GM18499 (cell line): ENCODE measurements at regions not wholly inside any gene's neighbourhood (a gene's known extent, or its start where the extent isn't known, plus 50 kb on each side); places are given as distances from the start of the nearest gene placed in this dataset.

ENCODE experiments used
- ATAC-seq: cut with Tn5 transposase; IDR thresholded peaks from one replicate; pipeline ENCODE4 v1.9.1; 2021; ENCODE audit warnings: moderate number of reproducible peaks; ENCODE audit not compliant: insufficient read depth, unreplicated experiment

DNA sequence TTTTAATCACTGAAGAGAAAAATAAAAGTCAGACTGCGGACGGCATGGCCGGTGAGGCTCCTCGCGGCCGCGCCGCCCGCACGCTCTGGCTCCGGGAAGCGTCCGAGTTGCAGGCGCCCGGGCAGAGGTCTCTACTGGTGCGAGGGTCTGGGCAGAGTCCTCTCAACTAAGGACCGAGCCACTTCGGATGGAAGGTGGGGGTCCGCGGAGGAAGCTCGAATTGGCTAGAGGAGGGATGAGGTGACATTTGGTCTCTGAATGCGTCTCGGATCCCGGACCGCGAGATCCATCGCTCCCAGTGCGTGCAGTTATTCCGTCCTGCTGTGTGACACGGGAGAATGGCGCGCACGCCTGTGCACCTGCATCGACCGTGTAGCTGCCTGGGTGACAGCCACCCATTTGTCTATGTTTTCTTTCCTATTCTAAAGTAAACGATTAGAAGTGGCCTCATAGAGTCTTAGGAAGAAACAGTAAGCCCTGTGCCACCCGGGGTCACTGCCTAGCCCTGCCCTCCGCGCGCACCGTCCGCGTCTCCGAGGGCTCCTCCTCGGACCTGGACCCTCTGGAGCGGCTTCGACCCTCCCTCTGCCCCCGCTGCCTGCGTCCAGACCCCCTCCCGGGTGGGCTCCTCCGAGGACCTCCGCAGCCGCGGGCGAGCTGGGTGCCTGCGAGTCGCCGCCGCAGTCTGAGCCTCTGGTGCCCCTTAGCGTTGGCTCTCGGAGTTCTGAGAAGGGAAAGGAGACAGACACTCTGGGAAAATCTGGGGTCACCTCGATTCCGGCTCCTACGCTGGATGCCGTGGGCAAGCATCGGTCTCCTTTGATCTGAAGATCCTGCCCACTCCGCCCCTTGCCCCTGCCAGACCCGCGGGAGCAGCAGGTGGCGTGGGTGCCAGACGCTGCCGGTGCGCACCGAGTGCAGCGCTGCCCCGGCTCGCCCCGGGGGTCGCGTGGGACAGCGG is 347.4 kb downstream of the LIG4 start:
- ATAC-seq = no peak

DNA sequence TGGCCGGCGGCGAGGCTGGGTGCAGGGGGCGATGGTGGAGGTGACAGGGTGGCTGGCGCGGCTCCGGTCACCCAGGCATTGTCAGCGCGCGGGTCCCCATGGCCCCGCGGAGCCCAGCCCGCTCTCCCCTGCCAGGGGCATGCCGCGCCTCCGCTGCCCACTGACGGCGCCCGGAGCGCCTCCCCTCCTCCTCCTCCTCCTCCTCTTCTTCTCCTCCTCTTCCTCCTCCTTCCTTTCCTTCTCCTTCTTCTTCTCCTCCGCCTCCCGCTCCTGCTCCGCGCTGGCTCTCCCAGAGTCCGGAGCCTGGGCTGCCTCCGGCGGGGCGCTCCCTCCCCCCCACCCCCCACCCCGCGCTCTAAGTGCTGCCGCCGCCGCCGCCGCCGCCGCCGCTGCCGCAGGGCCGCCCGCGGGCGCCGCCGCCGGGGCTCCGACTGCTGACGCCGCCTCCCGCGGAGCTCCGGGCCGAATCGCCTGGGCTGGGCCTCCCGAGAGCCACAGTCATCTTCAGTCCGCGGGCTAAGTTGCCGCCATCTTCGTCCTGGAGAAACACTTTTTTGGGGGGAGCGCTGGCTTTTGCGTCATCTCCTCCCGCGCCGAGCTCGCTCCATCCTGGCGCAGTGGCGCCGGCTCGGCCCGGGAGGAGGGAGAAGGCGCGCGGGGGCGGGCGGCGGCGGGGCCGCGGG is 348.3 kb downstream of the LIG4 start:
- ATAC-seq = no peak

DNA sequence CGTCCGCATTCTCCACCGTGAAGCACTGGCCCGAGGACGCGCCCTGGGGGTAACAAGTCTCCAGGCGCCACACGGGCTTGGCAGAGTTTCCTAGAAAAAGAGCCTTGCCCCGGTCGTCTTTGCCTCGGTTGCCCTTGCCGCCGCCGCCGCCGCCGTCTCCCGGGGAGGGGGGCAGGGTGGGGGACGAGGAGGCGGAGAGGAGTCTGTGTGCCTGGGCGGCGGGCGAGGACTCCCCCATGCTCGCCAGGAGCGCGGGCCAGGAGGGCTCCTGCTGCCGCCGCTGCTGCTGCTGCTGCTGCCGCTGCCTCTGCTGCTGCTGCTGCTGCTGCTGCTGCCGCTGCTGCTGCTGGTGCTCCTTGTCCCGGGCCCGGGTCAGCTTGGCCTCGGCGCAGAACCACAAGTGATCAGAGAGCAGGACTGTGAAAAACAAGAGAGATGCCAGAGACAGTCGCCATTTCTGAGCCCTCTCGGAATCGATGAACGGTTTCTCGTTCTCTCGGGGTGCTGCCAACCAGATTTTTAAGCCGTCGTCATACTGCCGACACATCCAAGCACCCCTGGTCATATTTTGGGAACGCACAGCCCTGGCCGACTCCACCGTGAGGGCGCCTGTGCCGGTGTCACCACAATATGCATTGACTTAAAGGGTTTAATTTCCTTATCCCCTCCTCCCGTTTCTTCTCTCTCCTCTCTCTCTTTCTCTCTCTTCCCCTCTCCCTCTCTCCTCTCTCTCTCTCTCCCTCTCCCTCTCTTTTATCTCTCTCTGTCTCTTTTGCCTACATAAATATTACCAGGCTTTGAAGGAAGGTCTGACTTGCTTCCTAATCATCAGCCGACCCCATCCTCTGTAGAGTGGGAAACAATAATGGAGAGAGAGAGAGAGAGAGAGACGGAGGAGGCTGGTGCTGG is 349.1 kb downstream of the LIG4 start:
- ATAC-seq = no peak

DNA sequence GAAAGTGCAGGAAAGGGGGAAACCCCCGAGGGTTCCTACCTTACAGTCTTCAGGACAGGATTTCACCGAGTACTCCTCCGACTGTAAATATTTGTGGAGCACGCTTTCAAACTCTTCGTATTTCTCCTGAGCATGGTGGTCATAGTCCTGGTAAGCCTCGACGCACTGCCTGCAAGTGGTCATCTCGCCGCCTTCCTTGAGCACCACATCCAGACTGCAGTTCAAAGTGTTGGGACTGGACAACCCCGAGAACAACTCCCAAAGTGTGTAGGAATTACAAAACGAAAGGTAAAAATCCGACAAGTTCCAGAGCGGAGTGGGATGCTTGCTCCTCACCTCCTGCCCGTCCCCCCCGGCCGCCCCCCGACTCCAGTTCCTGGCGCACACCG is 349.7 kb downstream of the LIG4 start:
- no peak for ATAC-seq

DNA sequence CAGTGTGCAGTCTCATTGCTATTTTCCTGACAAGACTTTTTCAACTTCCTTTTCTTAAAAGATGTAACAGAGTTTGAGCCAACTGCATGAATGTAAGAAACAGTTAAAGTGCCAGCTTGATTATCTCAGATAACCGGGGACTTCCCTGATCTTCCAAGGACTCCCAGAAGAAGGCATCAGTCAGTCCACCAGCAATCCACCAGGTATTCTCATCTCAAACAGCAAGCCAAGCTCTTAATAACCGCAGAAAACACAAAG is 350.1 kb downstream of the LIG4 start:
- no peak for ATAC-seq

DNA sequence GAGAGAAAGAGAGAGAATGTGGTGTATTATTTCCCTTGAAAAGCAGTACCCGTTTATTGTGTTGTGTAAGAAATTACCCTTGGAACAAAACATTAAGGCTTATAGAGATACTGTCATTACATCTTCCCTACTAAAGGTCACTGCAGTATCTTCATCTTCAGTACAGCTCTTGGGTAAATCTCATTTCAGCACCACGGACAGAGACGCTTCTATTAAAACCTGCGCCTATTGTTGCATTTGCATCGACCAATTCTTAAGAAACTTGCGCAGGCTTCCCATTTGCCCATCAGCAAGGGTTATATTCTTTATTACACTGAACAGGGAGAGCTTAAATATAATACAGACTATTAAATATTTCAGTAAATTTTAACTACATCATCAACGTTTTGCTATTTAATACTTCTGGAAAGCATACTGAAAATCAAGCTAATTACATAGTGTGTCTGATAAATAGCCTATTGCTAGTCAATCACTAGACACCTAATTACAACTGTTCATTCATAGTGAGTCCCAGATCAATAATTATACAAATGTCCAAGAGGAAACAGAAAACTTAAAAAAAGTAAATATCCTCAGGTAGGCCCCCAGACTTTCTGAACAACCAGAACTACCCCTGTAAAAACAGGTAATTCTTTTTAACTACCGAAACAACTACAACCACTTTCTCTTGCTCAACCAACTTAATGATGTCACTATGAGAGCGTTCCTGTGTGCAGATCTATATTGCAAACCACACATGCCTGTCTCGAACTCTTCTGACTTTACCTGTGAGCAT is 350.6 kb downstream of the LIG4 start:
- no peak for ATAC-seq

DNA sequence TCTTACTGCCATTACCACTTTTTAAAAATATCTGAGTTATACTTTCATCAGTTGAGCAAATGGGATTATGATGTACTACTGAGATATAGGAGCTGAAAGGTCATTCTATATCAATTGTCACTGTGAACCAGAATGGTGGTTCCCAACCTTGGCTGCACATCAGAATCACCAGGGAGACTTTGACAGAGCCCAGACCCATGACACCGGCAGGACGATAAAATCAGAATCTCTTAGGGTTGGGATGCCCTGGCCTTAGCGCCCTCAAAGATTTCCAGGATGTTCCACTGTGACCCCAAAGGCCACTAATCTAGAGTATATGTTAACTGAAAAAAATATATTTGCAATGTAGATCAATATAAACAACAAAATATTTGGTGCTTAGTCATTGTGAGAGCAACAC is 355.1 kb downstream of the LIG4 start:
- no peak for ATAC-seq

DNA sequence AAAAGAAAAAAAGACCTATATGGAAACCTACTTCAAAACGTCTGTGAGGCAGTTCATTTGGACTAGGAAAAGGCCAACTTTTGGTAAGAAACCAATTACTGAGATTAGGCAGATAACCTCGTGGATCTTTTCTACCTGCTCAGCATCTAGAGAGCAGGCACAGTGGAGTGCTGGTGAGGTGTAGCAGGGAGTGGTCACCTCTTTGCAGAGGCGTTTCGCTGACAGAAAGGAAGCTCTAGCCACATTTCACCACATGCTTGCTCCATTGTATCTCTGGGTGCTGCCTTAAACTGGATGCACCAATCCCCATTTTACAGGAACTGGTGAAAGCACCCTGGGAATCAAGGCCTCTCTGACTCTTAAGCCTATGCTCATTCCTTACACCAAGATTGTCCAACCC is 360.5 kb downstream of the LIG4 start:
- ATAC-seq = no peak

DNA sequence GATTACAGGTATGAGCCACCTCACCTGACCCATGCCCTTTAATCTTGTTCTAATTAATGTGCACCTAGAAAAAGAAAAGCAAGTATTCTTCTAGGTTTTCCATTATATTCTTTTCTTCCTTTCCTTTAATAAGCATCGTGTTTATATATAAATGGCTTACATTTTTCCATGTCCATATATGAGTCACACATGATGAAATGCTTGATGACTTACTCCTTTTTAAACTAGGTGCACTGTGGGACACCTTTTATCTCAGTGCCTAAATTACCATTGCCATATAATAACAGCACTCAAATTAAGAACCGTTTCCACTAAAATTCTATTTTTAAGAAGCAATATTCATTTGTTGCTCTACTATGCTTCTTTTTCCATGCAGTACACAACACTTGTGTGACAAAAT is 363.3 kb downstream of the LIG4 start:
- ATAC-seq = no peak

DNA sequence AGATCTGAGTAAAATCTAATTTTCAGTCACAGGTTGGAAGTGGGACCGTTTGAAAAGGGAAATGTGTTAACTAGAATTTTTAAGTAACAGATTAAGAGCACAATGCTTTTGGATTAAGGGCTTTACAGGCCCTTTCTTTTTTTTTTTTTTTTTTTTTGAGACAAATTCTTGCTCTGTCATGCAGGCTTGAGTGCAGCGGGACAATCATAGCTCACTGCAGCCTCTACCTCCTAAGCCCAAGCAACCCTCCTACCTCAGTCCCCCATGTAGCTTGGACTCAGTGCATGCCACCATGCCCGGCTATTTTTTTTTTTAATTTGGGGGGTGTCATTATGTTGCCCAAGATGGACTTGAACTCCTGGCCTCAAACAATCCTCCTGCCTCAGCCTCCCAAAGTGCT is 363.7 kb downstream of the LIG4 start:
- no peak for ATAC-seq

DNA sequence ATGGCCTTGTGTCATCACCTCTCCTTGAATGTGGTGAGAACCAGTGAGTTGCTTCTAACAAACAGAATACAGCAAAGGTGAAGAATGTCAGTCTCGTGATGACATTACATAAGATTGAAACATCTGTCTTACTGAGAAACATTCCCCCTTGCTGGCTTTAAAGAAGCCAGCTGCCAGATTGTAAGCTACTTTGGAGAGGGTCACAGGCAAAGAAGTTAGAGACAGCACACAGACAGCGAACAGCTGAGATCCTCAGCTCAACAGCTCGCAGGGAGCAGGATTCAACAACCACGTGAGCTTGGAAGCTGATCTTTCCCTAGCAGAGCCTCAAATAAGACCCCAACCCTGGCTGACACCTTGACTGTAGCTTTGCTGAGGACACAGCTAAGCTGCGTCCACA is 367.9 kb downstream of the LIG4 start:
- no peak for ATAC-seq

DNA sequence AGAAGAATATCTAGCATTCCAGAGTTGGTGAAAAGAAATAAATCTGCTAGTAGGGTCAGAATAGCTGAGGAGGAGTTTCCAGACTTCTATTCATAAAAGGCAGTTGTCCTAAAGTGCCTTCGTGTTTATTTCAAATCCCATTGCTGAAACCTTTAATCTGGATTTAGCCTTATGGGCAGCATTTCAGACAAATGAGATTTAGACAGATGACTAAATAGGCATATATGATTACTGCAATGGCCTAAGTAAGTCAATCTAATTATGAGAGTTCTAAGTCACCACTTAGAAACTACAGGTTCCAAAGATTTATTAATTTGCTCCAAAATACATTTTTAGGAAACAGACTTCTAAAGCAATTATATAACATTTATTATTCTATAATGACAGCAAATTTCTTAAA is 368.7 kb downstream of the LIG4 start:
- no peak for ATAC-seq

DNA sequence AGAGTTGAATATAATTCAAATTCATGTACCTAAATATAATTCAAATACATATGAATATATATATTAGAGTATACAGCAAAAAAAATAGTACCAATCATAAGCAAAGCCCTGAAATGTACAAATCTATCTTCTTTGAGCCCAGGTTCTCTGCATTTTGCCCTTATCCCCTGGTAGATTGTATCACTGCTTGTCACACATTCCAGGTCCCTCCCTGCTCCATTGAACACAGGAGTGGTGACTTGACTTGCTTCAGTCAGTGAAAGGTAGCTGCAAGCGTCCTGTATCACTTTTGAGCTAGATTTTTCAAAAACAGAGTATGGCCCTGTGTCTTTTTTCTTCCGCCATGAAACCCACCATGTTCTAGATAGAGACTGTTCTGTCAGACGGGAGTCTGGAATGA is 369.4 kb downstream of the LIG4 start:
- no peak for ATAC-seq

DNA sequence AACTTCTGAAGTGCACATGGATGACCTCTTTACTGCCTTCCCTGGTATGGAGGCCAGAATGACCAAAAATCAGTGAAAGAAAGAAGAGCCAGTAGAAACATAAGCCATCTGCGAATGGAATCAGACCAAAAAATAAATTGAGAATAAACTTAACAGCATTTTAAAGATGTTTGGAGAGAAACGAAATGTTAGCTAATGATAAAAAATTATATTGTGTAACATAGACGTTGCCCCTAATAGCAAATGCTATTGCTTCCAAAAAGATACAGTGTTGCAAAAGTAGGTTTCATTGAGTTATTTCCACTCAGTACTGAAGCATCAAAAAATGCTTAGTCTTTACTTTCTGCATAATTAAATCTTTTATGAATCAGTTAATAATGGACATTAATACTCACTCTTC is 371.7 kb downstream of the LIG4 start:
- ATAC-seq = no peak

DNA sequence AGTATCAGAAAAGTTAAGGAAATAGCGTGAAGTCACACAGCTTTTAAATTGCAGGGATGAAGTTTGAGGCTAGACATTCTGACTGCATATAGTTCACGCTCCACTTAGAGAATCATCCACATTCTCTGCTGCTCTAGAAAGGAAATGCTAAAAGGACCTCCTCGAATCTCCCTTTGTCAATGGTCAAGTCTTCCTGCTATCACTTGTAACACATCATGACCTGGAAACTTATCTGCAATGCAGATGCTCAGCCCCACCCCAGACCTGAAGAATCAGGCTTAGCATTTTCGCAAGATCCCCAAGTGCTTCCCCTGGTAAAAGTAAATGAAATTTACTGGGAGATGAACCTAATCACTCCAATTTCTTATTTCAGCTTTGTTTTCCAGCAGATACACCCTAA is 372.1 kb downstream of the LIG4 start:
- ATAC-seq = no peak

DNA sequence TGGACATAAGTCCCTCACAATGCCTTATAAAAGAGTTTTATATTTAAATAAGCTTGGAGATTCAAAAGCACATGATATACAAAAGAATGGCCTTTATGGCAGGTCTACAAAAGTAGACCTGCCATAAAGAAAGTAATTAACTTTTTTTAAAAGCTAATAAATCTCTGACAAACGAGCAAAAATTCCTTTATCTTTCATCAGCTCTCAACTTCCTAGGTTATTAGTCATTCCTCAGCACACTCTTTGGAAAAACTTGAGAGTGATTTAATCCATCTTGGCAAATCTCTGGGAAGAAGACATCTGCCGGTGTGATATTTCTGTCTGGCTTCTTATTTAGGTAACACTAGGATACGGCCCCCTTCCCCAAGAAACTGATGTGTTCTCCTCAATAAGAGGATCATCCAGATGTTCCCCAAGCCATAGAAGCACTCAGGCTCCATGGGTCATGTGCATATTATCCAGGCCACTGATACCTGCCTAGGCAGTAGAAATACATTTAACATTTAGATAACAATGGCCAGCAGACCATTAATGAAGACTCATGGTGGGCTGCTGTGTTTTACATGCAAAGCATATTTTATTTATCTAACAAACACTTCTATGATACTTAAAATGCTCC is 372.7 kb downstream of the LIG4 start:
- no peak for ATAC-seq

DNA sequence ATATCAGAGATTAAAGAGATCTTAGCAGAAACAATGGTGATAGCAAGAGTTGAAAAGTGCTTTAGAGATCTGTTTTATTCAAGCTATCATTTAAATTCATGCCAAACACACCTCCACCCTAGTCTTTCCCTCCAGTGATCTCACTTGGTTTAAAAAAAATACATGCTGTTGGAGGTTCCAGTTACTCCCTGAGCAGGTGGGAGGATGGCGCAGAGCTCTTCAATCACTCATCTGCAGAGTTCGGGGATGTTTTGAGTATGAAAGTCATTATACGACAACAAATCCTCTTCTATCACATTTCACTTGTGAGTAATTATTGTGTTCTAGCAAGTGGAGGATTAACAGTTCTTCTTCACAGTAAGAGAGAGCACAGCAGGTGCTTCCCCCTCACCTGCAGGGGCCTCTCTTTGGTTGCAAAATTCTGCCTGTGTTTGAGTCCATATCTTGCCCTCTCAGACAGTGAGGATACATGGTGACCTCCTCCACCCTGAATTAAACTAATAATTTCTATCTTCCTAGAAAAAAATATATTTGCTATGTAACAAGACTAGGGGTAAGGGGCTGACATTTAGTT is 376.7 kb downstream of the LIG4 start:
- no peak for ATAC-seq

DNA sequence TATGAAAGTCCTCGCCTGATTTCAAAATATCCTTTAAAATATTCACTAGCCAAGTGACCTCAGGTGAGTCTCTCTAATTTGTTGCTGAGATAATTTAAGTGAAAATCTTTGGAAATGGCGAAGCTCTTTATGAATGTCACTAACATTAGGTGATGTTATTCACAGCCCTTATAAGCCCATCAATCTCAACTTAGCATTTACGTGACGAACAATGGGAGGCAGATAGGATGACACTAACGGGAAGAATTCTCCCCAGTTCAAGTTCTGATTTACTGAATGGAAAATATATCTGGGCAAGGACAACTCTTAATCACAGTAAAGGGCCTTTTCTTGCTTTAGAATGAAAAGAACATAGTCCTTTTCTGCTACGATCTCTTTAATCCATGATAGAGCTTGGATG is 378.7 kb downstream of the LIG4 start:
- ATAC-seq = no peak

DNA sequence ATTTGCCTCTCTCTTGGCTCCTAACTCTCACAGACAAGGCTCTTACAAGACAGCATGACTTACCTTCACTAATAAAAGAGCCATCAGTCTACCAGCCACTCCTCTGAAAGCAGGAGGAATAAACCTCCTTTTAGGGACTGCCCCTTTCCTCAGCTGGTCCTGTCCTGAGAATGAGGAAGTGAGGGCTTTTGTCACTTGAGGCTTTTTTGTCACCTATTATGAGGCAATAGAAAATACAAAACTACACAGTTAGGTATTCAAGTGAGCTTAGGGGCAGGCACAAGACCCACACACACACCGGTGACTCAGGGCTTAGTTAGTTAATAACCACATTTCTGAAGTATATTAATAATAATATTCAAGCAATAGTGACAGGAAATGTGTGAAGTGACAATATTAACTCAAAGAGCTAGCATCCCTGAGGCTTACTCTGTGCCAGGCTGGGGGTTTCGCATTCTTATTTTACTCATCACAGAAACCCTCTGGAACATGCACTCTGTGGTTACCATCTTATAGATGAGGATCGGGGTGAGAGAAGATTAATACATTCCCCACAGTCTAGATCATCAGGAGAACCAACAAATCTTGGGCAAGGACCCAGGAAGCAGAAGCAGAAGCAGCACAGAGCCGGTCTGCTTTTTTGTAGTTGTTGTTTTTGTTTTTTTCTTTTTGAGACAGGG is 379.9 kb downstream of the LIG4 start:
- ATAC-seq = no peak
